AG09319 (cell line): ENCODE measurements at regions not wholly inside any gene's neighbourhood (a gene's known extent, or its start where the extent isn't known, plus 50 kb on each side); places are given as distances from the start of the nearest gene placed in this dataset.
"Not testable (repeated sequence)": the region's sequence is repeated elsewhere in the genome, so short reads cannot be mapped to it uniquely, and the experiment has no call there.

Experiments used
- DNase-seq: peaks from one replicate; pipeline ENCODE4 v3.0.0-alpha.2; 2010; ENCODE audit warnings: low read depth; ENCODE audit errors: extremely low read depth
- CTCF ChIP-seq: IDR thresholded peaks from 2 replicates; pipeline ENCODE4 v1.5.1; 2011; ENCODE audit warnings: low read depth, mild to moderate bottlenecking, inconsistent platforms, low read length, moderate library complexity

GRCh38 chr2:235430366-235431083, 63.3 kb upstream of the AGAP1 start:
- no peak for DNase-seq
- no peak for TF ChIP-seq CTCF

GRCh38 chr2:235432741-235433520, 60.9 kb upstream of the AGAP1 start:
- no peak for DNase-seq
- no peak for TF ChIP-seq CTCF

GRCh38 chr2:235433860-235434259, 60.0 kb upstream of the AGAP1 start:
- peak; percentile 9 for TF ChIP-seq CTCF
- no peak for DNase-seq

GRCh38 chr2:235439959-235440662, 53.7 kb upstream of the AGAP1 start:
- no peak for DNase-seq
- no peak for TF ChIP-seq CTCF

- DNase-seq: not testable (repeated sequence)
Observed at GRCh38 chr2:235443580-235443979, 50.3 kb upstream of the AGAP1 start.
